ENCODE measurements at regions not wholly inside any gene's neighbourhood (a gene's known extent, or its start where the extent isn't known, plus 50 kb on each side); places are given as distances from the start of the nearest gene placed in this dataset.

GRCh38 chr2:48146552-48146951 lies 167.9 kb upstream of the FOXN2 start:
- no peaks in the 10 kb centered on the region for H3K27me3 ChIP-seq (ENCODE audit: insufficient read depth, low read length)
- DNase-seq (ENCODE audit: insufficient read length, low spot score, missing footprints): no peak
- H3K4me3 ChIP-seq (ENCODE audit: insufficient read depth, low read length): no peak overlapping the region
- H3K4me1 ChIP-seq (ENCODE audit: insufficient read depth, low read length): no peaks in the 10 kb centered on the region
- H3K36me3 ChIP-seq (ENCODE audit: insufficient read depth, low read length): no peaks in the 10 kb centered on the region
- no peaks in the 10 kb centered on the region for H4K20me1 ChIP-seq (ENCODE audit: insufficient read depth, low read length)
- no peaks in the 10 kb centered on the region for H3K79me2 ChIP-seq (ENCODE audit: insufficient read depth, low read length)
- no peak overlapping the region for H3K27ac ChIP-seq (ENCODE audit: low read depth, low read length)
- no peak overlapping the region for H3K4me2 ChIP-seq (ENCODE audit: insufficient read depth, low read length)
- no peaks in the 10 kb centered on the region for H3K9me3 ChIP-seq (ENCODE audit: low read depth, low read length)
- TF ChIP-seq, protein P1, sequence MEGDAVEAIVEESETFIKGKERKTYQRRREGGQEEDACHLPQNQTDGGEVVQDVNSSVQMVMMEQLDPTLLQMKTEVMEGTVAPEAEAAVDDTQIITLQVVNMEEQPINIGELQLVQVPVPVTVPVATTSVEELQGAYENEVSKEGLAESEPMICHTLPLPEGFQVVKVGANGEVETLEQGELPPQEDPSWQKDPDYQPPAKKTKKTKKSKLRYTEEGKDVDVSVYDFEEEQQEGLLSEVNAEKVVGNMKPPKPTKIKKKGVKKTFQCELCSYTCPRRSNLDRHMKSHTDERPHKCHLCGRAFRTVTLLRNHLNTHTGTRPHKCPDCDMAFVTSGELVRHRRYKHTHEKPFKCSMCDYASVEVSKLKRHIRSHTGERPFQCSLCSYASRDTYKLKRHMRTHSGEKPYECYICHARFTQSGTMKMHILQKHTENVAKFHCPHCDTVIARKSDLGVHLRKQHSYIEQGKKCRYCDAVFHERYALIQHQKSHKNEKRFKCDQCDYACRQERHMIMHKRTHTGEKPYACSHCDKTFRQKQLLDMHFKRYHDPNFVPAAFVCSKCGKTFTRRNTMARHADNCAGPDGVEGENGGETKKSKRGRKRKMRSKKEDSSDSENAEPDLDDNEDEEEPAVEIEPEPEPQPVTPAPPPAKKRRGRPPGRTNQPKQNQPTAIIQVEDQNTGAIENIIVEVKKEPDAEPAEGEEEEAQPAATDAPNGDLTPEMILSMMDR (IDR thresholded peaks at IDR 0.05; ENCODE audit: extremely low read depth, low read depth, low read length): no peak
- no peak overlapping the region for H2AFZ ChIP-seq (ENCODE audit: low read length)

- no peak overlapping the region for H3K4me3 ChIP-seq (ENCODE audit: insufficient read depth, low read length)
- H3K9me3 ChIP-seq (ENCODE audit: low read depth, low read length): no peaks in the 10 kb centered on the region
- no peak overlapping the region for H3K27ac ChIP-seq (ENCODE audit: low read depth, low read length)
- DNase-seq (ENCODE audit: insufficient read length, low spot score, missing footprints): no peak
- no peaks in the 10 kb centered on the region for H3K27me3 ChIP-seq (ENCODE audit: insufficient read depth, low read length)
- TF ChIP-seq, protein P1 (IDR thresholded peaks at IDR 0.05; ENCODE audit: extremely low read depth, low read depth, low read length): no peak
- no peak overlapping the region for H2AFZ ChIP-seq (ENCODE audit: low read length)
- no peak overlapping the region for H3K4me2 ChIP-seq (ENCODE audit: insufficient read depth, low read length)
- H3K79me2 ChIP-seq (ENCODE audit: insufficient read depth, low read length): no peaks in the 10 kb centered on the region
- no peaks in the 10 kb centered on the region for H3K4me1 ChIP-seq (ENCODE audit: insufficient read depth, low read length)
- no peaks in the 10 kb centered on the region for H3K36me3 ChIP-seq (ENCODE audit: insufficient read depth, low read length)
- H4K20me1 ChIP-seq (ENCODE audit: insufficient read depth, low read length): no peaks in the 10 kb centered on the region
These were observed 166.8 kb upstream of the FOXN2 start for GRCh38 chr2:48147719-48148118.

DNA sequence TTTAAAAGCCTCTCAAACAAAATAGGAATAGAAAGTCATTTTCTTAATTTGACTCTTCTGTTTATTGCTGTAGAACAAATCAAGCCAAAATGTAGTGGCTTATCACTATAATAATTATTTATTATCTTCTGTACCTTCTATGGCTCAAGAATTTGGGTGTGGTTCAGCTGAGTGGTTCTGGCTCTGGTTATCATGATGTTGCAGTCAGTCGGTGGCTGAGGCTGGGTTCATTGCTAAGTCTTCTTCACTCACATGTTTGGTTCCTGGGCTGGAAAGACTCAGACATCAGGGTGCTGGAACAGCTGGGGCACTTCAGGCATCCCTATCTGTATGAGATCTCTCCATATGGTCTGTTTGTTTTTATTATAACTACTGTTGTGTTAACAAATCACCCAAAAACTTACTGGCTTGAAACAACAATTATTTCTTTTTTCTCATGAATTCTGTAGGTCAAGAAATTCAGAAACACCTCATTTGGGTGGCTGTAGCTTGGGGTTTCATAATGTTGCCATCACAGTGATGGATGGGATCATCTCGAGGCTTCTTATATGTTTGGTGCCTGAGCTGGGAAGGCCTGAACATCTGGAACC lies 165.5 kb upstream of the FOXN2 start:
- DNase-seq (ENCODE audit: insufficient read length, low spot score, missing footprints): no peak
- Histone ChIP-seq H3K9me3 (ENCODE audit: low read depth, low read length) (no peaks in the 10 kb centered on the region), H2AFZ (ENCODE audit: low read length) (no peak overlapping the region)

DNA sequence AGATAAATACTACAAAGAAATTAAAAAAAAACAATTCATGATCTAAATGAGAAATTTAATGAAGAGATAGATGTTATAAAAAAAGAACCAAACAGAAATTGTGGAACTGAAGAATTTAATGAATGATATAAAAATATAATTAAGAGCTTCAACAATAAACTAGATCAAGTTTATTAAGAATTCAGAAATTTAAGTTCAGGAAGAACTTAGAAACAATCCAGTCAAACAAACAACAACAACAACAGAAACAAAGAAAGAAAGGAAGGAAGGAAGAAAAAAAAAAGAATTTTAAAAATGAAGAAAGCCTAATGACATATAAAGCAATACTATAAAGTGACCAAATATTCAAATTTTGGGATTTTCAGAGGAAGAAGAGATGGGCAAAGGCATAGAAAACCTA lies 157.3 kb upstream of the FOXN2 start:
- Histone ChIP-seq H4K20me1 (ENCODE audit: insufficient read depth, low read length) (no peaks in the 10 kb centered on the region), H3K36me3 (ENCODE audit: insufficient read depth, low read length) (no peaks in the 10 kb centered on the region), H2AFZ (ENCODE audit: low read length) (no peak overlapping the region), H3K27ac (ENCODE audit: low read depth, low read length) (no peak overlapping the region), H3K79me2 (ENCODE audit: insufficient read depth, low read length) (no peaks in the 10 kb centered on the region), H3K27me3 (ENCODE audit: insufficient read depth, low read length) (no peaks in the 10 kb centered on the region), H3K4me1 (ENCODE audit: insufficient read depth, low read length) (no peaks in the 10 kb centered on the region), H3K4me2 (ENCODE audit: insufficient read depth, low read length) (no peak overlapping the region), H3K9me3 (ENCODE audit: low read depth, low read length) (no peaks in the 10 kb centered on the region), H3K4me3 (ENCODE audit: insufficient read depth, low read length) (no peak overlapping the region)
- TF ChIP-seq, protein P1 (IDR thresholded peaks at IDR 0.05; ENCODE audit: extremely low read depth, low read depth, low read length): no peak
- no peak for DNase-seq (ENCODE audit: insufficient read length, low spot score, missing footprints)

More for the DNA sequence above, 165.5 kb upstream of the FOXN2 start:
- Histone ChIP-seq H3K4me2 (ENCODE audit: insufficient read depth, low read length) (no peak overlapping the region), H3K27me3 (ENCODE audit: insufficient read depth, low read length) (no peaks in the 10 kb centered on the region), H4K20me1 (ENCODE audit: insufficient read depth, low read length) (no peaks in the 10 kb centered on the region), H3K79me2 (ENCODE audit: insufficient read depth, low read length) (no peaks in the 10 kb centered on the region), H3K4me3 (ENCODE audit: insufficient read depth, low read length) (no peak overlapping the region), H3K27ac (ENCODE audit: low read depth, low read length) (no peak overlapping the region), H3K36me3 (ENCODE audit: insufficient read depth, low read length) (no peaks in the 10 kb centered on the region), H3K4me1 (ENCODE audit: insufficient read depth, low read length) (no peaks in the 10 kb centered on the region)
- TF ChIP-seq, protein P1 (IDR thresholded peaks at IDR 0.05; ENCODE audit: extremely low read depth, low read depth, low read length): no peak

Data from osteoblast (primary cell).